ENCODE measurements at regions not wholly inside any gene's neighbourhood (a gene's known extent, or its start where the extent isn't known, plus 50 kb on each side); places are given as distances from the start of the nearest gene placed in this dataset.

GRCh38 chr12:105822131-105823105, 316.3 kb downstream of the NUAK1 start:
- FAIRE-seq: no peak
- Histone ChIP-seq H3K27ac (ENCODE audit: control insufficient read depth, insufficient read depth) (no peak overlapping the region), H3K36me3 (ENCODE audit: control insufficient read depth in 2 of 2, insufficient read depth in 2 of 2, low read length in 1 of 2) (no peaks in the 10 kb centered on the region), H3K4me2 (ENCODE audit: control insufficient read depth, insufficient read depth) (no peak overlapping the region), H3K9ac (ENCODE audit: control insufficient read depth, insufficient read depth, low read length) (no peak overlapping the region), H3K4me3 (no peak overlapping the region), H4K20me1 (ENCODE audit: control insufficient read depth, insufficient read depth) (no peaks in the 10 kb centered on the region; the same call in 1 of the 2 replicates), H3K9me3 (replicated peaks; ENCODE audit: control insufficient read depth, insufficient read depth, low read length) (no peaks in the 10 kb centered on the region), H3K4me1 (ENCODE audit: control insufficient read depth, insufficient read depth, low read length) (no peaks in the 10 kb centered on the region), H2AFZ (ENCODE audit: control insufficient read depth, low read depth, low read length) (no peak overlapping the region), H3K27me3 (replicated peaks in 1 of 2; ENCODE audit: control insufficient read depth in 2 of 2, insufficient read depth in 2 of 2, low read length in 1 of 2) (no peaks in the 10 kb centered on the region; a peak in 1 of 4 replicates), H3K79me2 (ENCODE audit: control insufficient read depth, insufficient read depth, low read length) (no peaks in the 10 kb centered on the region)
- ChIA-PET POLR2A (no interaction called here), SMC1A (ENCODE audit: uncharacterized antibody, unreplicated experiment) (interaction anchor here (1.0 kb wide), 1 partner anchor 27 kb away, joined by 3 read pairs; no protein-coding TSS in a partner anchor), RAD21 (ENCODE audit: unreplicated experiment) (no interaction called here), CTCF (no interaction called here)
- DNase-seq (ENCODE audit: low read depth, low spot score): no peak
- intact Hi-C loops (cut with micrococcal nuclease; ENCODE audit: unreplicated experiment): no loop called here
- ATAC-seq: no peak
- WGBS (ENCODE audit: insufficient coverage, insufficient replicate concordance, low lambda C conversion rate, missing lambda C conversion rate): 22% methylated on average over 11 of the region's 11 CpGs
- BruUV-seq (replicated peaks): no TSS peak
- in situ Hi-C loops (cut with MboI): no loop called here
- no peak for TF ChIP-seq BCL3 (IDR thresholded peaks at IDR 0.05; ENCODE audit: borderline replicate concordance, insufficient read depth, low read depth, low read length, poor library complexity, severe bottlenecking)
- TF ChIP-seq REST (IDR thresholded peaks at IDR 0.05; ENCODE audit: low read depth, low read length): no peak
- no peak for TF ChIP-seq PBX3 (IDR thresholded peaks at IDR 0.05; ENCODE audit: insufficient replicate concordance, low read depth, low read length)
- TF ChIP-seq SIX5 (IDR thresholded peaks at IDR 0.05; ENCODE audit: low read depth, low read length, severe bottlenecking): no peak
- no peak for TF ChIP-seq MAX (IDR thresholded peaks at IDR 0.05; ENCODE audit: low read depth, low read length)
- TF ChIP-seq BHLHE40 (IDR thresholded peaks at IDR 0.05; ENCODE audit: borderline replicate concordance in 1 of 2, low read depth in 2 of 2, low read length in 1 of 2): no peak
- no peak for TF ChIP-seq CREM (IDR thresholded peaks at IDR 0.05; ENCODE audit: low read depth)
